Breast epithelium (tissue), 3 donors: ENCODE measurements at regions not wholly inside any gene's neighbourhood (a gene's known extent, or its start where the extent isn't known, plus 50 kb on each side); places are given as distances from the start of the nearest gene placed in this dataset.

ENCODE experiments used
- POLR2A ChIP-seq: fragments of 450-650 bp; IDR thresholded peaks from one replicate; pipeline ENCODE4 v1.6.1; 2016; ENCODE audit warnings: antibody characterized with exemption, mild to moderate bottlenecking, moderate library complexity
- POLR2AphosphoS5 ChIP-seq, 3 donors: sonication (generic); formaldehyde crosslinking; IDR thresholded peaks; one replicate each; pipeline ENCODE4 v1.6.1; 2017; ENCODE audit warnings: antibody characterized with exemption in 3 of 3
- TF ChIP-seq, protein P1 (sequence below), 3 donors: fragments of 450-650 bp; IDR thresholded peaks; one replicate each; pipeline ENCODE4 v1.5.1; 2016 to 2017; ENCODE audit warnings: antibody characterized with exemption in 3 of 3, mild to moderate bottlenecking in 3 of 3, moderate library complexity in 3 of 3

DNA sequence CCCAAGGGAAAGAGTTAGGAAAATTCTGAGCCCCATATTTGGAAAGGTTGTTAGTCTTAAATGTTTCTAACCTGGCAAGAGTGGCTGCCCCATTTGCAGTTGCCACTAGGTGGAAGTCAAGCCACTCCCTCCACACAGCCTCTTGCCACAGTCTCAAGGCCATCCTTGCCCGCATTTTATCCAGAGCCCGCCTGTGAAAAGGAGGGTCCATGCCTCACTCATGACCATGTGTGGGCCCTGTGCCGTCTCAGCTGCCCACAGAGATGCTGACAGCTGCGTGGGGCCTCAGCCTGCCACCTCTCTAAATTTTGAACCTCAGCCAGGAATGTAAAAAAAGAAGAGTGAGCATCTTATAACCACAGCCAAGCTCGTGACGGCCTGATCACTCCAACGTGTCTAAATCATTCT lies 201.5 kb upstream of the FAM241A start:
- TF ChIP-seq, protein P1, sequence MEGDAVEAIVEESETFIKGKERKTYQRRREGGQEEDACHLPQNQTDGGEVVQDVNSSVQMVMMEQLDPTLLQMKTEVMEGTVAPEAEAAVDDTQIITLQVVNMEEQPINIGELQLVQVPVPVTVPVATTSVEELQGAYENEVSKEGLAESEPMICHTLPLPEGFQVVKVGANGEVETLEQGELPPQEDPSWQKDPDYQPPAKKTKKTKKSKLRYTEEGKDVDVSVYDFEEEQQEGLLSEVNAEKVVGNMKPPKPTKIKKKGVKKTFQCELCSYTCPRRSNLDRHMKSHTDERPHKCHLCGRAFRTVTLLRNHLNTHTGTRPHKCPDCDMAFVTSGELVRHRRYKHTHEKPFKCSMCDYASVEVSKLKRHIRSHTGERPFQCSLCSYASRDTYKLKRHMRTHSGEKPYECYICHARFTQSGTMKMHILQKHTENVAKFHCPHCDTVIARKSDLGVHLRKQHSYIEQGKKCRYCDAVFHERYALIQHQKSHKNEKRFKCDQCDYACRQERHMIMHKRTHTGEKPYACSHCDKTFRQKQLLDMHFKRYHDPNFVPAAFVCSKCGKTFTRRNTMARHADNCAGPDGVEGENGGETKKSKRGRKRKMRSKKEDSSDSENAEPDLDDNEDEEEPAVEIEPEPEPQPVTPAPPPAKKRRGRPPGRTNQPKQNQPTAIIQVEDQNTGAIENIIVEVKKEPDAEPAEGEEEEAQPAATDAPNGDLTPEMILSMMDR (IDR thresholded peaks at IDR 0.05) = no peak
- no peak for TF ChIP-seq POLR2A
- no peak for TF ChIP-seq POLR2AphosphoS5 (IDR thresholded peaks at IDR 0.05)
